Renal pelvis (tissue), 1 donor: ENCODE measurements at regions not wholly inside any gene's neighbourhood (a gene's known extent, or its start where the extent isn't known, plus 50 kb on each side); places are given as distances from the start of the nearest gene placed in this dataset.

ENCODE experiments used
- DNase-seq: peaks from one replicate; pipeline ENCODE4 v3.0.0-alpha.2; 2013

DNA sequence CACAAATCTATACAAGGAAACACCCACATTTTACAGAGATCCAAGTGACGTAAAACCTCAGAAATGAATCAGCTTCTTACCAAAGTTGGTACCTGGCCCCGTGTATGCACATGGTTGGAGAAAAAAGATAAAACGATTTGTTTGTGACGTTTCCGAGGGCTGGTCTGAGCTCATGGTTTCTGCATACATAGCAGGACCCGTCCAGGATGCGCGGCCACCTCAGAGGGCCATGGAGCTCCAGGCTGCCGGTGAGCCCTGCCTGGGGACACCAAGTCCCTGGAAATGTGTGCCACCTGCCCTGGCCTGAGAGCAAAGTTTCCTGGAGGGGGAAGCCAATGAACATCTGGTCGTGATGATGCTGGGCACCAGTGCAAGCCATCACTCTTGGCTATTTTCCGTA is 402.6 kb upstream of the MKI67 start:
- DNase-seq = no peak

DNA sequence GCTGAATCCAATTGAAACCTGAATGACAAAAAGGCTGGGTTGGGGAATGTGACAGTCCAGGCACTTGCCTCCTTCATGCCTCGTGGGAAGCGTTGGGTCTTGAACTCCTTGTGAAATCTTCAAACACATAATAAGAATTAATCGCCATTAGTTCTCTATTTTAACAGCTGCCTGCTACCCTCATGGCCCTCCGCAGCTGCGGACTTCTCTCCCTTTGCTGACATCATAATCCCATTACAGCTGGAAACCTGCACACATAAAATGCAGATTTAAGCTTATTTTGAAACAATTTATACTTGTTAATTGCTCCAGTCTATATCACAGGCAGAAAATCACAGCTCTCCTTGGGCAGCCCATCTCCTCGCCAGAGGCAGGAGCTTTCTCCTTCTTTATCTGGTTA is 403.0 kb upstream of the MKI67 start:
- no peak for DNase-seq

DNA sequence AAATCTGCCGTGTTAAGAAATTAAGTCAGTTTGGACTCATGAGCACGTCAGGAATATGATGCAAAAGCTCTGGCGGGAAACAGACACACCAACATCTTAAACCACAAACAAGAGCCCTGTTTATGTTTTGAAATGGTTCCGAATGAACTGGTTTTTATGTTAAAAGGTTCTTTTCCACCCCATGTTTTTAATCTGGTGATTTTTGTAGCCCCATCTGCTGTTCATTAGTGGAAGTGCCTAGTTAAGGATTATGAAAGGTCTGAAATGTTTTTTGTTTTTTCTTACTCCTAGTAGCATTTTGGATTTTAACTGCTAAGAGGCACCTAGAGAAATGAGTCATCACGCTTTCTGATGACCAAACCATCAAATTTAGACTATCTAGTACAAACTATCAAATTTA is 404.1 kb upstream of the MKI67 start:
- no peak for DNase-seq

DNA sequence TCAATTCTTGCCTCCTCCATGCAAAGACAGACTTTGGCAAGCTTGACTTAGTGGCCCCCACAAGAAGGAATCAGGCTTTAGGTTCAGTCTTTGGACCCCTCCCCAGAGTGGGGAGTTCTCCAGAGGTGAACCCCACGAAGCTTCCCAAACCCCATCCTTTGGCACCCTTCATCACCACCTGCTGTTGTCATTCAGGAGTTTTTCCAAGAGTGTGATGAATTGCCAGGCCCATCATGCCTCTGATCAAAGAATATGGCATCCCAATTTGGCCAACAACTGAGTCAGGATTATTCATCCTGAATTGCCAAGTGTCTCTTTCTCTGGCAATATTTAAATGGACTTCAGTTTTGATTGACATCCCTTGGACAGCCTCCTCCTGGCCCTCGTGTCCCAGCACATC is 404.7 kb upstream of the MKI67 start:
- DNase-seq = no peak

DNA sequence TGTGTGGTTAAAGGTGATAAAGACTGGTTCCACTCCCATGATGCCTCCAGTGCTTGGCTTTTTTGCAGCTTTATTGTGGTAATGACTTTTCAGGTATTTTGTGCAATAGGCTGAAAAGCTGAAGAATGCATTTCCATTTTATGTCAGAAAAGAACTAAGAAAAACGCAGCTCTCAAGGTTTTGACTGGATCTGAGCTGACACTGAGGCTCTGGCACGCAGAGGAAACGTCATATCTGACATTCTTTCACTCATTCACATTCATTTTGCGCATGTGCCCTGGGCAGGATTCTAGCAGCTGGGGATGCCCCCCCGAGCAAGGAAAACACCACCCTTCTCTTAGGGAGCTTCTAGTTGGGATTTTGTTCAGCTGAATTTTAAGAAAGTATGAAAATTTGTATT is 408.5 kb upstream of the MKI67 start:
- no peak for DNase-seq

DNA sequence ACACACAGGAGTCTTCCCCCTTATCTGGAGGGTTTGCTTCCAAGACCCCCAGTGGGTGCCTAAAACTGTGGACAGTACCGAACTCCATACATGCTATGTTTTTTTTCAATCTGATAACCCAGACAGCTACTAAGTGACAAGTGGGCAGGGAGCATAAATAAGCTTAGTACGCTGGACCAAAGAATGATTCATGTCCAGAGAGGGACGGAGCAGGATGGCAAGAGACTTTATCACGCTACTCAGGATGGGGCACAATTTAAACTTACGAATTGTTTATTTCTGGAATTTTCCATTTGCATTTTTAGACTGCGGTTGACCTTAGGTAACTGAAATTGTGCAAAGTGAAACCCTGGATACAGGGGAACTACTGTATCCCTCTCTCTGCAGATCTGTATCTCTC is 410.0 kb upstream of the MKI67 start:
- no peak for DNase-seq

DNA sequence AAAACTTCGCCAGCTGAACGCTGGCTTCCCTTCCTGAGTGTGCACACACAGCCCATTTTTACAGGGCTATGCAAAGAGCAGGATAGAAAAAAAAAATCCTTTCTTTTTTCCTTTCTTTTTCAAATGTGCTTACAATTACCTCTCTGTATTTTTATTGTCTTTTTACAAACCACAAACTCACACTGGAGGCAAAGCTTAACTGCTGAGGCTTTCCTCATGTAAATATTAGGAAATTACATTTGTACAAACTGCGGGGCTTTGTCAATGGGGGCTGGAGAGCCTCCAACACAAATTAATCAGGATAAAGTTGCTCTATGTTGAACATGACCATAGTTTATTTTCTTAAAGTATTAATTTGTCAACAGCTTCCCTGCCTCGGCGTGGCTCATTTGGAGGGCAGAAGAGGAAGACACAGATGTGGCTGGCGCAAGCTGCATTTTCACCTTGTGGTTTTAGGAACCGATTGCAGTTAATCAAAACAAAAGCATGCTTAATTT is 411.7 kb upstream of the MKI67 start:
- DNase-seq = no peak

DNA sequence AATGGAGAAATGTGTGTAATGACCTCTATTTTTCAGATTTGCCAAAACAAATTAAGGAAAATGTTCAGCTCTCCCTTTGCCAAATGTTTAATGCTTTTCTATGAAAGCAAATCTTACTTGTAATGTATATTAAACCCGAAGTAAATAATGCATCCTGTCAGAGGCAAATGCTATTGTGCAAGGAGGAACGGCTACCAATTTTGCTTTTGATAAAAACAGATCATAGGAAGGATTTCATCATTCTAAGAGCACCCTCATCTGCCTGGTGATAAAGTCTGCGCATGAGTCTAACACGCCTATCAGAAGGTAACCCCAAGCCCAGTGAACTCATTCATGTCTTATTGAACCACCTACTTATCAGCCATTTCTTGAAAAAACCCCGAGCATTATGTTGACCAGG is 412.4 kb upstream of the MKI67 start:
- DNase-seq = no peak

DNA sequence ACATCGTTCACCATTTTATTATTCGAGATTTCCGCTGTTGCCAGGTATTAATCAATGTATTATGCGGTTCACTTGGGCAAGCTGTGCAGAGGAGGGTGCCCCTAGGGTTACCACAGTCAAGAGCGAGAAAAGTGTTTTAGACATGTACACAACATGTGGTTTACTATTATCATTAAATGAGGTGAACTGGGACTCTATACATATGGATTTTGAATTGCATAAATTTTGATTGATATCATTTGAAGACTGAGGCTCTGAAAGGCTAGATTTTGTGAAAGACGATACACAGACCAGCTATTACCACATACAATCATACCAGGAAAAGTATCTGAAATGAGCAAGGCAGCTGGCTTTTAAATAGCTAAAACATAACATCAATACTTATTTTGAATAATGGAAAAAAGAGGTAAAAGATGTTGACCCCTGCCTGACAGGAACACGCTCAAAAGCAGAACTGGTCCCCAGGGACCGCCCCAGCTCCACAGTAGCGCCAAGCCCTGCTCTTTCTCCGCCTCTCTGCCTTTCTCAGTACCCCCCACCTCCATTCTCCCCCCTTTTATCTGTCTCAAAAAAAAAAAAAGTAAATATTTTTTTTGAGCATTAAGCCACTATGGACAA is 413.4 kb upstream of the MKI67 start:
- no peak for DNase-seq

DNA sequence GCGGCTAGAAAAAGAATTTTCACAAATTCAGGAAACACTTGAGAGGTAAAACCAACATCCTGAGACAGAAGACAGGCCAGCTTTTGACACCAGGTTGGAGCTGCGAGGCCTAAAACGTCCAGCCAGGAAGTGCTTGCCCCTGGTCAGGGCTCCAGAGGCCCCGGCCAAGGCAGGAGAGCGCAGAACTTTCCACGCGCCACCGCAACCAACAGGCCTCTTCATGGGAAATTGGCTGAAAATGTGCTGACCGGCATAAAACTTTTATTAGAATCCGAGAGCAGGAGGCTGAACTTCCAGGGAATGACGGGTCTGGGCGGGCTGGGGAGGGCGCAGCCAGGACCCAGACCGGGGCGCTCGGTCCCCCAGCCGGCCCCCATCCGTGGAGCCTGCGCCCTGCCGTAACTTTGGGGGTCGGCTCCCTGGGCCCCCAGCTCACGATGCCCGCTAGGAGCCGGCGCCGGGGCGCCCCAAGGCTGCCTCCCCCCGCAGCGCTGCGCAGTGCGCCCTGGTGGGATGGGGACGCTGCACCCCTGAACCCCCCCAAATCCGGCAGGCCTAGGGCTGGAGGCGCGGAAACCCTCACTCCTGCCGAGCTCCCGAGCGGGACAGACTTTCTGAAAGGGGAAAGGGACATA is 414.0 kb upstream of the MKI67 start:
- DNase-seq = no peak

DNA sequence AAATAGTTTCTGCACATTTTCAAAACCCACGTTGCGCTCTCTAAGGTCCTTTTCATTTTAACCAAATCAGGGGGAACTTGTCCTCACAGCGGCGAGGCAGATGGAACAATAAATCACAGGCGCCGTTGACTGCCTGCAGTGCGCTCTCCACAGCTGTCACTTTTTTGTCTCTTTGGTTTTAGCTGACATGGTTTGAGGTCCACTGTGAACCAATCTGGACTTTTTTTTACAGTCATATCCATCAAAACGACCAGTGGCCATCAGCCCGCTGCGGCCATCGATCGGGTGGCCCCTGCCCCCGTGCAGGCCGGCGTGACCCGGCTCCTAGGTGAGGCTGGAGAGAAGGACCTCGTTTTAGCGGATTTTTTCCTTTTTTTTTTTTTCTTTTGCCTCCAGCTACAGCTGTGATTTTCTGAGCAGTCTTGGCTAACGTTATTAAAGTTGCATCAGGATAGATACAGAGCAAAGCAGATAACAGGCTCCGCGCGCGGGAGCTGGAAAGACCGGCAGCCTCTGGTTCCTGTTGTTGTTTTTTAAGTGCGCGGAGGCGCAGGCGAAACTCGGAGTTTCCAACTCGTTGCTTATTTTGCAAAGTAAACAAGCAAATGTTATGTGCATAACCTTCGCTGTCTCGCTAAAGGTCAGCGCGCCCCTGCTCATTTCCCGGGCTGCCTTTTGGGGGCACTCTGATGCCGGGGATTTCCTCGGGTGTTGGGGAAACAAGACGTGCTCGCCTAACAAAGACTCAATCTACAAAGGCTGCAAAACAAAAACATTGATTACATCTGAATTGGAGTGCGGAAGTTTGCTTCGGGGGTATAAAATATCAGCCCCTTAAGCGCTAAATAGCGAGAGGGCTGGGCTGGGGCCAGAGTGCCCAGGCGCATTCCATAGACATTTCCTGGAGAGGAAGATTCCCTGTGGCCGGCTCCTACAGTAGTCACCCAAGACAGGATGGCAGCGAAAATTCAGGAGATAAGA is 414.8 kb upstream of the MKI67 start:
- DNase-seq = peak; percentile 61

DNA sequence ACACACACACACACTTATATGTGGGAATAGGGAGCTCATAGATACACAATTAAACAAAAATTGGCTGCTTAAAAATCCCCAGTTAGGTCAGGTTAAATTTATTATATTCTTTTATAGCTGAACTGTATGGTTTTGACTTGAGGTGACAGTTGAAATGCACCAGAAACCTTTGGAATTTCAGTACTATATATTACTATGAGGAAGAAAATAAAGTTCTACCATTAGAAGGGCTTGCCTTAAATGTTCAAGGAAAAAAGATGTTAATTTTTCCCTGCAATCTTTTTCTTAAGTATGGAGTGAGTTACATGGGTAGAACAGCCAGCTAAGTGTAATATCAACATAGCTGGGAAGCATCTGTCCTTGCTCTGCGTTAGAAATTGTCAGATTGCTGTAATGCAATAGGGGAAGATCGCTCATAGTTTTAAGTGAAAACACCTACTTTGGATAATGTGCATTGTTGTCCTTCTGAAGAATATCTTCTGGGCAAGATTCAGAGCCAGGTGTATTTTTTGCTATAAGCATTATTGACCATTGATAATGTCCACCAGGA is 415.8 kb upstream of the MKI67 start:
- DNase-seq = no peak

DNA sequence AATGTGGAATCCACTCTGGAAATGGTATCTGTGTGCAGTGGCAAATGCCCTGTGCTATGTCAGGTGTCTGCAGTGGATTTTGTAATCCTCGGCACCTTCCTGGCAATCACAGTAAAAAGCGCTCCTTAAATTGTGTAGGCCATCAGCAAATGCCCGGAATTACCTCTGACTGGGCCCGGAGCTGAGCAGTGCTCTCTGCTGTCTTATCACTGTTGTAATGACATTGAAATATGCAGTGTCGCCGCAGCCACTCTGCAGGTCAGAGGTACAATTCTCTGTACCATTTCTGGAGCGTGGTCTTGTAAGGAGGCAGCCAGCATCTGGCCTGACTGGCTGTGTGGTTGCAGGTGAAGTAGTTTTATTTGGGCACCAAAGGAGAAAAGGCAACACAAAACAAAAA is 416.4 kb upstream of the MKI67 start:
- no peak for DNase-seq

DNA sequence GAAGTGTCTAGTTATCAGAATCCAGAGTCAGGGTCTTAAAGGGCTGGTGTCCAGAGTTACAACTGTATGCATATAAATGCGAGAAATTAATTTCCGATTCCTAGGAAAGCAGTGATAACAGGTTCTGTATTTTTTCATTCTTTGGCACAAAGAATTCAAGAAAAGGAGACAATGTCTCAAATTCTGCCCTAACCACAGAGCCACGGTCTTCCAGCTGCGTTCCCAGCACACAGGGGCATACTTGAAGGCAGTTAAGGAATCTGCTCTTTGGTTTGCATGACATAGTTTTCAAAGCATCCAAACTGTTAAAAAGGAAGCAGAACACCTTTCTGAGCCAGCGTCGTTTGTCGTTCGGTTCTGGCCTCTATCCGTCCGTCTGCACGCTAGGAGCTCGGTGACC is 416.9 kb upstream of the MKI67 start:
- DNase-seq = no peak

DNA sequence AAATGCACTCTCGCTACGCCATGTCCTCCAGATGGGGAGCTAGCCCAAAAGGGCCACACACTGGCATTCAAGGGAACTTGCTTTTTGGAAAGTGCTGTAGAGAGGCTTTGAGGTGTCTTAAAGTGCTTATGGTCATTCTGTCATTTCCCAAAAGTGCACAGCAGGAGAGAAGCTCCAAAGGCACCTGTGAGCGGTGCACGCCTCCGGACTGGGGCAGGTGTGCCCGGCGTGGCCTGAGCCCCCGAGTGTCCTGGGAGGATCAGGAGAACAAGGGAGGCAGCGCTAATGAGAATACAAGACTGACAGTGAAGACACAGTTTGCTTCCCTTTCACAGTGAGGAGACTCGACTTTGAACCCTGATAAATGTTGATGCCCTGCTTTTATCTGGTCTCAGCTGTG is 419.0 kb upstream of the MKI67 start:
- DNase-seq = no peak

DNA sequence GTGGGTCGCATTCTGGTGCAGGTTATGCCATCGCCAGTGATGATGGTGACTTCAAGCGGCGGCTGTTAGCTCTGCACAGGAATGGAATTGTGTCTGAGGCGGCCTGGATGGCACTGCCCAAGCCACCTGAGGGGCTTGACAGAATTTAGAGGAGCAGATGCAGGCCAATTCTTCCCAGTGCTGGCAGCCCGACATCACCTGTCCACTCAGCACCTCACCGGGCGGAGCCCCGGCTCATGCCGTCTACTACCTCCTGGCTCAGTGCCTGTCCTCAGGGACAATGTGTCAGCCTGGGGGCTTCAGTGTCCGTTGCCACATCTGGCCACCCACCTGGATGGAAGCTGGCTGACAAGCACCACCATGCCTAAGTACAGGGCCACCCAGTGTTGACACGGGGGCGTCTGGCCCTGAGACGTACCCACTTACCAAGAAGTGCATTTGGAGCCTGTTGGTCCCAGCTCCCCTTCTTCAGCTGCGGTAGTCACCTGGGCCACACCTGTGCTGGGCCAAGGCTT is 420.5 kb upstream of the MKI67 start:
- DNase-seq = no peak

DNA sequence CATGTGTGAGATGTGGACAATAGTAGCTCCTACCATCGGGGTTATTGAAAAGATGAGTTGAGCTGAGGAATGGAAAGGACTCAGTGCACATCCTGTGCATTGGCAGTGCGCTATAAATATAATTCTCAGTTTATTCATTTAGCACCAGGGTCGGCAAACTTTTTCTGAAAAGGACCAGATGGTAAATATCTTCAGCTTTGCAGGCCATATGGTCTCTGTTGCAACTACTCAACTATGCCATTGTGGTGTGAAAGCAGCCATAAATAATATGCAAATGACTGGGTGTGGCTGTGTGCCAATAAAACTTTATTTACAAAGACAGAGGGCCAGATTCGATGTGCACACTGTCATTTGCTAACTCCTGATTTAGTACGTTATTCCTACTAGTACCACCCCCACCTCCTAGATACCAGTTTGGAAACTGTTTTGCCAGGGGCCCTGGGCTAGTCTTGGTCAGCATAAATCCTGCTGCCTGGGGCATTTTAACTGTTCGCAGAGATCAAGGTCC is 422.9 kb upstream of the MKI67 start:
- no peak for DNase-seq

DNA sequence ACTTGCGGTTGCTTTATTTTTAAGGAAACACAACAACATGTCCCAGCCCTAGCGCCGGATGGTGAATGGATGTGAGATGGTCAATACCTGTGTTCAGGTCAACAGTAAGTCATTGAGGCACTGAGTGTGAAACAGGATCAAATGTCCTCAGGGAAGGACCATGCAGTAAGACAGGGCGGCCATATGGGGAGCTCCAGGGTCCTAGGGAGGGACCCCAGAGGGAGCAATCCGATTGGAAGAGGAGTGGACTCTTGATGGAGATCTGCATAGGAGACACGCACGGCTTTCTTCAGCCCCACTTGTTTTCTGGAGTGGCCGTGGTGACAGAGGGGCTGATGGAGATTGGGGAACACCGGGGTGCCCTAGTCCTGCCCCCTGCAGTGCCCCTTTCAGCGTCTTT is 423.8 kb upstream of the MKI67 start:
- DNase-seq = no peak

DNA sequence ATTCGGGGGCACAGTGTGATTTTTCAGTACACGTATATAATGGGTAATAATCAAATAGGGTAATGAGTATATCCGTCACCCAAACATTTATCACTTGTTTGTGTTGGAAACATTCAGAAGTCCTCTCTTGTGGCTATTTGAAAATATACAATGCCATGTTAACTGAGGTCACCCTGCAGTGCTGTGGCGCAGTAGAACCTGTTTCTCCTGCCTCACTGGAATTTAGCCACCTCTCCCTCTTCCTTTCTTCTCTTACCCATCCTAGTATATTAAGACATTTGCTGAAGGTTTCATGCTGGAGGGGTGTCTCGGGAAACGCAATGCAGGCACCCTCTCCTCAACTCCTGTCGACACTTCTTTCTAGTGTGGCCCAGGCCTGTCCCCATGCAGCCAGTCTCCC is 425.3 kb upstream of the MKI67 start:
- DNase-seq = no peak

DNA sequence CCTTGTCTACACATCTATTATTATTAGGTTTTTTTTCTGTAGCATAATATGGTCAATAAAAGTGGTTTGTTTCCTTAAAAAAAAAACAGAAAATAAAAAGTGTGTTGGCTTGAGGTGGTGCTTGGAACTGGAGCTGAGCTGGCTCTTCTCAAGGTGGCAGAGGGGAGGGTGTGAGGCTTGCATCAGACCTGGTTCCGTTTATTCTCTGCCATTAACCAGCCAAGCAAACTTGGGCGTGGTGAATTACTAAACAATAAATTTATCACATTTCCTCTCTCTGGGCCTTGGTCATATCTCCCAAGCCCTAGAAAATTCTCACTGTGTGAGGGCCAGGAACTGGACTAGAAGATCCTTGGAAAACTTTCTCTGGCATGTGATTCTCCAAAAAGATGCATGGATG is 427.5 kb upstream of the MKI67 start:
- DNase-seq = no peak

DNA sequence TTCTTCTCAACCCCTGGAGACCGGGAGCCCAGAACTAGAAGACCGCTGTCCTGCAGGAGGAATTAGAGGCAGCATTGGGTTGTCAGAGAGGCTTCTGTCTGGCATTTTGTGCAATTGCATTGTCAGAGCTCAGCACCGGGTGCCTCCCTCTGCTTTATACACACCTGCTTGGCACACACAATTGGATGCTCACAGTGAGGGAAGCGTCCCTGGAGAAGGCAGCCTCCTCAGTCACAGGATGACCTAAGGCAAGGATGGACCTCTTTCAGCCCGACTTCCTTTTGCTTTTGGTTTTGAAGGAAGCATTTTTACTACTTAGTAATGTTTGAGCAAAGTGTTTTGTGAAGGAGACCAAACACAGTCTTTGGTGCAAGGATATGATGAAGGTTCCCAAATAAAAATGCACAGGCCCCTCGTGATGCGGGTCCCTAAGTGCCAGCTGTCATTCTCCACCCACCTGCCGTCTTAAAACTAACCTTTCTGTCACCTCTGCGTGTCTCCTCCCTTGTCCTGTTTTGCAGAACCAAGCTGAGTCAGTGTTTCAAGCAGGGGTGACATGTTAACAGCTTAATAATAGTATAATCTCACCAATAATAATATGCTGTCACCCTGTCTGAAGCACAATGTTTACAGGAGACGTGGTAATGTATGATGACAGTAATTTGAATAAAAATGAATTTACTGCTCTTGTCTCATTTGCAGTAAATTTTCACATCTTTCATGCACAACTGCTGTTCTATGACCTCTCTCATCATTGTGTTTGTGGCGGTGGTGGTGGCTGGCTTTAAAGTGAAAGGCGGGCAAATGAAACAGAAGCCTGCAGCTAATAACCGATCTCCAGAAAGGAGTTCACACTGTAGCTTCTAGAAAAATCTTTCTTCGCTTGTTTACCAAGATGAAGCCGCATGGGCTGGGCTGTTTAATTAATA is 430.2 kb upstream of the MKI67 start:
- DNase-seq = no peak
